Thyroid gland (tissue), 4 donors: ENCODE measurements at regions not wholly inside any gene's neighbourhood (a gene's known extent, or its start where the extent isn't known, plus 50 kb on each side); places are given as distances from the start of the nearest gene placed in this dataset.

Experiments
- DNase-seq, 2 donors: peaks; one replicate each; pipeline ENCODE4 v3.0.0-alpha.2; 2019
- H3K27ac ChIP-seq, 3 donors: fragments of 200-600 bp; sonication (generic); 1 replicate in 2 of 3; 2 replicates in 1 of 3; pipeline ENCODE4 v1.5.1; 2016 to 2019; ENCODE audit warnings: mild to moderate bottlenecking in 1 of 3, moderate library complexity in 1 of 3
- H3K27me3 ChIP-seq: fragments of 200-600 bp; sonication (generic); one replicate; pipeline ENCODE4 v1.5.1; 2019
- H3K36me3 ChIP-seq, 2 donors: fragments of 200-600 bp; sonication (generic); one replicate each; pipeline ENCODE4 v1.5.1; 2016 to 2019
- H3K4me1 ChIP-seq, 2 donors: fragments of 200-600 bp; sonication (generic); one replicate each; pipeline ENCODE4 v1.5.1; 2017 to 2019
- H3K4me3 ChIP-seq, 3 donors: fragments of 200-600 bp; sonication (generic); replicated peaks in 1 of 3; 1 replicate in 2 of 3; 2 replicates in 1 of 3; pipeline ENCODE4 v1.5.1; 2016; ENCODE audit warnings: mild to moderate bottlenecking in 1 of 3
- H3K9me3 ChIP-seq: fragments of 200-600 bp; sonication (generic); one replicate; pipeline ENCODE4 v1.5.1; 2017
- POLR2A ChIP-seq, 2 donors: fragments of 450-650 bp; IDR thresholded peaks; one replicate each; pipeline ENCODE4 v1.6.1; 2017; ENCODE audit warnings: antibody characterized with exemption in 2 of 2, mild to moderate bottlenecking in 2 of 2, moderate library complexity in 1 of 2
- WGBS, 2 donors: methylation state at CpG; one replicate each; pipeline ENCODE4 v1.1.5; 2017; 5-methylcytosine and 5-hydroxymethylcytosine counted together
- intact Hi-C: fragments of 100-400 bp; cut with DNase I; formaldehyde crosslinking; loops from one replicate; pipeline ENCODE4 v1.15.1; 2023
- TF ChIP-seq, protein P1 (sequence below), 6 experiments: fragments of 200-600 bp in 3 of 6; fragments of 450-650 bp in 3 of 6; sonication (generic) in 3 of 6; IDR thresholded peaks; one replicate each; pipeline ENCODE4 v1.5.1; 2016 to 2019; ENCODE audit warnings: antibody characterized with exemption in 6 of 6, mild to moderate bottlenecking in 2 of 6, inconsistent platforms in 1 of 6, moderate library complexity in 1 of 6

GRCh38 chr11:130612291-130612851 lies 163.9 kb downstream of the ADAMTS15 start:
- Histone ChIP-seq H3K4me1 (peaks cover under 1 to 24% of the 10 kb centered on the region in 2 donors), H3K27me3 (no peaks in the 10 kb centered on the region), H3K36me3 (no peaks in the 10 kb centered on the region), H3K27ac (no peak overlapping the region), H3K9me3 (no peaks in the 10 kb centered on the region), H3K4me3 (no peak overlapping the region)
- no peak for DNase-seq
- TF ChIP-seq, protein P1, sequence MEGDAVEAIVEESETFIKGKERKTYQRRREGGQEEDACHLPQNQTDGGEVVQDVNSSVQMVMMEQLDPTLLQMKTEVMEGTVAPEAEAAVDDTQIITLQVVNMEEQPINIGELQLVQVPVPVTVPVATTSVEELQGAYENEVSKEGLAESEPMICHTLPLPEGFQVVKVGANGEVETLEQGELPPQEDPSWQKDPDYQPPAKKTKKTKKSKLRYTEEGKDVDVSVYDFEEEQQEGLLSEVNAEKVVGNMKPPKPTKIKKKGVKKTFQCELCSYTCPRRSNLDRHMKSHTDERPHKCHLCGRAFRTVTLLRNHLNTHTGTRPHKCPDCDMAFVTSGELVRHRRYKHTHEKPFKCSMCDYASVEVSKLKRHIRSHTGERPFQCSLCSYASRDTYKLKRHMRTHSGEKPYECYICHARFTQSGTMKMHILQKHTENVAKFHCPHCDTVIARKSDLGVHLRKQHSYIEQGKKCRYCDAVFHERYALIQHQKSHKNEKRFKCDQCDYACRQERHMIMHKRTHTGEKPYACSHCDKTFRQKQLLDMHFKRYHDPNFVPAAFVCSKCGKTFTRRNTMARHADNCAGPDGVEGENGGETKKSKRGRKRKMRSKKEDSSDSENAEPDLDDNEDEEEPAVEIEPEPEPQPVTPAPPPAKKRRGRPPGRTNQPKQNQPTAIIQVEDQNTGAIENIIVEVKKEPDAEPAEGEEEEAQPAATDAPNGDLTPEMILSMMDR (IDR thresholded peaks at IDR 0.05): no peak
- no peak for TF ChIP-seq POLR2A (IDR thresholded peaks at IDR 0.05)
- 85 to 92% methylated on average over 2 of the region's 2 CpGs for WGBS, 2 donors
- intact Hi-C loops: no loop called here

GRCh38 chr11:130613396-130613795 lies 165.0 kb downstream of the ADAMTS15 start:
- DNase-seq: no peak
- WGBS, 2 donors: 85 to 90% methylated on average over 4 of the region's 4 CpGs

GRCh38 chr11:130614591-130614990 lies 166.1 kb downstream of the ADAMTS15 start:
- H3K27me3 ChIP-seq: no peaks in the 10 kb centered on the region
- H3K27ac ChIP-seq: no peak overlapping the region
- no peaks in the 10 kb centered on the region for H3K36me3 ChIP-seq
- 87 to 88% methylated on average over 3 of the region's 3 CpGs for WGBS, 2 donors
- intact Hi-C loops: no loop called here
- H3K4me3 ChIP-seq: no peak overlapping the region
- DNase-seq: no peak
- no peaks in the 10 kb centered on the region for H3K9me3 ChIP-seq
- peaks cover 0 to 11% of the 10 kb centered on the region in 2 donors for H3K4me1 ChIP-seq
- TF ChIP-seq POLR2A (IDR thresholded peaks at IDR 0.05): no peak
- TF ChIP-seq, protein P1 (IDR thresholded peaks at IDR 0.05): no peak

More at GRCh38 chr11:130613396-130613795, 165.0 kb downstream of the ADAMTS15 start:
- peaks cover 0 to 19% of the 10 kb centered on the region in 2 donors for H3K4me1 ChIP-seq
- no peaks in the 10 kb centered on the region for H3K9me3 ChIP-seq
- H3K27ac ChIP-seq: no peak overlapping the region
- H3K36me3 ChIP-seq: no peaks in the 10 kb centered on the region
- H3K4me3 ChIP-seq: no peak overlapping the region
- intact Hi-C loops: no loop called here
- no peaks in the 10 kb centered on the region for H3K27me3 ChIP-seq
- TF ChIP-seq, protein P1 (IDR thresholded peaks at IDR 0.05): no peak
- TF ChIP-seq POLR2A (IDR thresholded peaks at IDR 0.05): no peak

DNA sequence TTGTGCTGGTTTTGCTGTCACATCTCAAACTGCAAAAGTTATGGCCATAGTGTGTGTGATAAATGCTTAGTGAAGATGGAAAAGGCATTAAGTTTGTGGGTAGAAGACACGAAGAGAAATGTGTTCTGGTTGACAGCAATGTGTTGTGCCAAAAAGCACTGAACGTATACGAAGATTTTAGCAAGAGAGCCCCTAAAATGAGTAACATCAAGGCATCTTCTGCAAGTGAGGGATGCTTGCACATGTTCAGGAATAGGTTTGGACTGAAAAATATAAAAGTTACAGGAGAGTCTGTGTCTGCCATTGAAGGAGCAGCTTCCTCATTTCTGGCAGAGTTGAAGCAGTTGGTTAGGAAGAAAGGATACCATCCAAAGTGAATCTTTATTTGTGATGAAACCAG lies 167.1 kb downstream of the ADAMTS15 start:
- TF ChIP-seq, protein P1 (IDR thresholded peaks at IDR 0.05): no peak
- no peak for TF ChIP-seq POLR2A (IDR thresholded peaks at IDR 0.05)
- no peak overlapping the region for H3K27ac ChIP-seq
- H3K9me3 ChIP-seq: no peaks in the 10 kb centered on the region
- no peaks in the 10 kb centered on the region for H3K27me3 ChIP-seq
- H3K36me3 ChIP-seq: no peaks in the 10 kb centered on the region
- no peak for DNase-seq
- intact Hi-C loops: no loop called here
- H3K4me1 ChIP-seq: peaks cover 0 to 6% of the 10 kb centered on the region in 2 donors
- 83 to 89% methylated on average over 3 of the region's 3 CpGs for WGBS, 2 donors
- H3K4me3 ChIP-seq: no peak overlapping the region

GRCh38 chr11:130616573-130616972 lies 168.1 kb downstream of the ADAMTS15 start:
- no peak overlapping the region for H3K27ac ChIP-seq
- H3K36me3 ChIP-seq: no peaks in the 10 kb centered on the region
- no peak for DNase-seq
- H3K4me3 ChIP-seq: no peak overlapping the region
- peaks cover 0 to 6% of the 10 kb centered on the region in 2 donors for H3K4me1 ChIP-seq
- TF ChIP-seq, protein P1 (IDR thresholded peaks at IDR 0.05): no peak
- no peak for TF ChIP-seq POLR2A (IDR thresholded peaks at IDR 0.05)
- WGBS, 2 donors: 86 to 91% methylated on average over 3 of the region's 3 CpGs
- no peaks in the 10 kb centered on the region for H3K27me3 ChIP-seq
- H3K9me3 ChIP-seq: no peaks in the 10 kb centered on the region
- intact Hi-C loops: no loop called here
